ENCODE measurements at regions not wholly inside any gene's neighbourhood (a gene's known extent, or its start where the extent isn't known, plus 50 kb on each side); places are given as distances from the start of the nearest gene placed in this dataset.
A peak's percentile ranks its signal among the peaks of the same experiment; 100 is the strongest.

DNA sequence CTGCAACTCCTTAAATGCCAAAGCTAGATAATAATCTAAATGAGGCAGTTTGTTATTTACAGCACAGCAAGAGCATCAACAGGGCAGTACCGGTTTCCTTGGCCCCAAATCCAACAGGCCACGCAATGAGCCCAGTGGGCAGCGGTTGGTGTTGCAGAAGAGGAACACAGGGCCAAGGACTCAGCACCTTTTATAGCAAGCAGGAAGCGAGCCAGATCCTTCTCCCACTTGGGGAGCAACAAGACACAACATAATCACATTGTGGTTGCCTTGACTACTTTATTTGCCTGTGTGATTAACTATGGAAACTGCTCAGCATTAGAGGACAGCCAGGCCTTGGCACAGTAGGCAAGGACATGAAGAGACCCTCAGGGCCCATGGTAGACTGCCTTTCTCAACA is 67.1 kb upstream of the HTR2A start:
- CTCF ChIA-PET = interaction anchor here (1.2 kb wide), 1 partner anchor 70 kb away, joined by 3 read pairs; no protein-coding TSS in a partner anchor
- no peak overlapping the region for H3K4me3 Mint-ChIP-seq

DNA sequence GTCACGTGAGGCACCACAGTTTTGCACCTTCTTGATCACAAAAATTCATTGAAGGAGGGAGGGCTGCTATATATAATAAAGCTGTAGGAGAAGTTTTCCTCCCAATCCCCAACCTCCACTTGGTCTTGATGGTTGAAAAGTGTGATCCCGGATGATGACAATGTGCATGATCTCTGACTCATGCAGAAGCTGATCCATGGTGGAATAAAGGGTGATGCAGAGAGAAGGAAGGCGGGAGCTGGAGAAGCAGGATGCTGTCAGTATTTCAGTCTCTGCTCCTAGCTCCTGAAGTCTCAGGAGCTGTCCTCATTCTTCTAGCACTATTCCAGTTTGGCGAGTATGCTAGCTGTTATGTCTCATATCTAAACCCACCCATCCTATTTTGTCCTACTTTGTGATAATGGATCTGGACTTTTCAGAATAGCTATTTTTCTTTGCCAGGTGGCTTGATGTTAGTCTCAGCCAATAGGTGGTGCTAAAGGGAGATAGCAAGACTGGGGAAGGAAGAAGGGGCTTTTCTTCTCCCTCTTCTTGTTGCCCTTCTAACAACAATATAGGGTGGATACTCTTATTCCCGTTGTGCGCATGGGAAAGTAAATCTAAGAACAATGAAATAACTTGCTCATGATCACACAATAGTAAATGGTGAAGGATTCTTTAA is 65.6 kb upstream of the HTR2A start:
- H3K27ac Mint-ChIP-seq = no peak overlapping the region
- DNase-seq (no peak), ATAC-seq (no peak)
- no peaks in the 10 kb centered on the region for H3K36me3 Mint-ChIP-seq (ENCODE audit: low read depth)
- POLR2A ChIA-PET = interaction anchor here (1.6 kb wide), 1 partner anchor 10 kb away, joined by 7 read pairs; no protein-coding TSS in a partner anchor
- CTCF ChIA-PET = interaction anchor here (0.7 to 1.5 kb wide), 6 partner anchors 10 to 68 kb away, joined by 3 to 5 read pairs (median 3); no protein-coding TSS in a partner anchor
- H3K9me3 Mint-ChIP-seq = no peaks in the 10 kb centered on the region
- no peak overlapping the region for H3K4me3 Mint-ChIP-seq
- TF ChIP-seq, protein P1, sequence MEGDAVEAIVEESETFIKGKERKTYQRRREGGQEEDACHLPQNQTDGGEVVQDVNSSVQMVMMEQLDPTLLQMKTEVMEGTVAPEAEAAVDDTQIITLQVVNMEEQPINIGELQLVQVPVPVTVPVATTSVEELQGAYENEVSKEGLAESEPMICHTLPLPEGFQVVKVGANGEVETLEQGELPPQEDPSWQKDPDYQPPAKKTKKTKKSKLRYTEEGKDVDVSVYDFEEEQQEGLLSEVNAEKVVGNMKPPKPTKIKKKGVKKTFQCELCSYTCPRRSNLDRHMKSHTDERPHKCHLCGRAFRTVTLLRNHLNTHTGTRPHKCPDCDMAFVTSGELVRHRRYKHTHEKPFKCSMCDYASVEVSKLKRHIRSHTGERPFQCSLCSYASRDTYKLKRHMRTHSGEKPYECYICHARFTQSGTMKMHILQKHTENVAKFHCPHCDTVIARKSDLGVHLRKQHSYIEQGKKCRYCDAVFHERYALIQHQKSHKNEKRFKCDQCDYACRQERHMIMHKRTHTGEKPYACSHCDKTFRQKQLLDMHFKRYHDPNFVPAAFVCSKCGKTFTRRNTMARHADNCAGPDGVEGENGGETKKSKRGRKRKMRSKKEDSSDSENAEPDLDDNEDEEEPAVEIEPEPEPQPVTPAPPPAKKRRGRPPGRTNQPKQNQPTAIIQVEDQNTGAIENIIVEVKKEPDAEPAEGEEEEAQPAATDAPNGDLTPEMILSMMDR (IDR thresholded peaks at IDR 0.05) = no peak
- peaks cover 3% of the 10 kb centered on the region for H3K27me3 Mint-ChIP-seq
- no peaks in the 10 kb centered on the region for H3K4me1 Mint-ChIP-seq (ENCODE audit: low read depth)
- intact Hi-C loops (cut with micrococcal nuclease) = no loop called here

More for the DNA sequence above, 67.1 kb upstream of the HTR2A start:
- TF ChIP-seq, protein P1 (IDR thresholded peaks at IDR 0.05) = no peak
- intact Hi-C loops (cut with micrococcal nuclease) = no loop called here
- Mint-ChIP-seq H3K27me3 (peaks cover 3% of the 10 kb centered on the region), H3K36me3 (ENCODE audit: low read depth) (no peaks in the 10 kb centered on the region), H3K27ac (no peak overlapping the region), H3K9me3 (no peaks in the 10 kb centered on the region), H3K4me1 (ENCODE audit: low read depth) (no peaks in the 10 kb centered on the region)
- ATAC-seq (no peak), DNase-seq (no peak)
- POLR2A ChIA-PET = no interaction called here

DNA sequence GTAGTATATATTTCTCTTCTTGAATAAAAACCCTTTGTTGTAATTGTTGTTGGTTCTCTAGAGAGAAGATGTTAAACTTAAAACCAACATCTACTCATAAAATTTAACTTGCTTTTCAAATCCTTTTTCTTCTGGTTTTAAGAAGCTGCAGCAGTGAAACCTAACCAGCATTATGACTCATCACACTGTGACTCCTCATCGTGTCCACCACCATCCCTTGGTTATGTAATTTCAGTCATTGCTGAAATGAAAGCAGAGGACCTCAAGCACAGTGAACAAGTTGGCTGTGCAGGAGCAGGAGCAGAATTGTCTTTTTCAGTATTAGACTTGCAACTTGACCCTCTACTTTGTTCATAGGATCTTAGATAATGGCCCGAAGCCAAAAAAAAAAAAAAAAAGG is 64.9 kb upstream of the HTR2A start:
- TF ChIP-seq, protein P1 (IDR thresholded peaks at IDR 0.05) = no peak
- Mint-ChIP-seq H3K27me3 (peaks cover 3% of the 10 kb centered on the region), H3K9me3 (no peaks in the 10 kb centered on the region), H3K27ac (no peak overlapping the region), H3K36me3 (ENCODE audit: low read depth) (no peaks in the 10 kb centered on the region), H3K4me1 (ENCODE audit: low read depth) (no peaks in the 10 kb centered on the region), H3K4me3 (no peak overlapping the region)
- intact Hi-C loops (cut with micrococcal nuclease) = no loop called here
- DNase-seq (no peak), ATAC-seq (peak; percentile 24)
- ChIA-PET POLR2A (interaction anchor here (1.6 kb wide), 1 partner anchor 9 kb away, joined by 7 read pairs; no protein-coding TSS in a partner anchor), CTCF (interaction anchor here (1.1 to 1.5 kb wide), 2 partner anchors 11 to 65 kb away, joined by 3 read pairs; no protein-coding TSS in a partner anchor)

DNA sequence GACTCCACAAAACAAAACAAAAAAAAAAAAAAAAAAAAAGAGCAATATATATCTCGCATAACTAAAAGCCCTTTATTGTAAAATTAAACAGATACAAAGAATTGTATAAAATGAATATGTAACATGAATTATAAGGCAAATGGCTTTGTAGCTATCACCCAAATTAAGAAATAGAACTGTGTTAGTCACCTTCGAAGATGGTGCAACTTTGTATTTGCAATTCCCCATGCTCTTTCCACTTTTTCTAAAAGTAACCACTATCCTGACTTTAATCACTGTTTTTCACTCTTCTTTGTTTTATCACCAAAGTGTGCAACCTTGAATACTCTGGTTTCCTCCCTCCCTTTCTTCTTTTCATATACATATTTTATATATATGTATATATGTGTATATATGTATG is 57.1 kb upstream of the HTR2A start:
- ChIA-PET POLR2A (no interaction called here), CTCF (no interaction called here)
- Mint-ChIP-seq H3K27ac (no peak overlapping the region), H3K36me3 (ENCODE audit: low read depth) (no peaks in the 10 kb centered on the region), H3K4me3 (no peak overlapping the region), H3K9me3 (no peaks in the 10 kb centered on the region), H3K27me3 (no peaks in the 10 kb centered on the region), H3K4me1 (ENCODE audit: low read depth) (no peaks in the 10 kb centered on the region)
- TF ChIP-seq, protein P1 (IDR thresholded peaks at IDR 0.05) = no peak
- DNase-seq = no peak
- intact Hi-C loops (cut with micrococcal nuclease) = no loop called here
- ATAC-seq = no peak

DNA sequence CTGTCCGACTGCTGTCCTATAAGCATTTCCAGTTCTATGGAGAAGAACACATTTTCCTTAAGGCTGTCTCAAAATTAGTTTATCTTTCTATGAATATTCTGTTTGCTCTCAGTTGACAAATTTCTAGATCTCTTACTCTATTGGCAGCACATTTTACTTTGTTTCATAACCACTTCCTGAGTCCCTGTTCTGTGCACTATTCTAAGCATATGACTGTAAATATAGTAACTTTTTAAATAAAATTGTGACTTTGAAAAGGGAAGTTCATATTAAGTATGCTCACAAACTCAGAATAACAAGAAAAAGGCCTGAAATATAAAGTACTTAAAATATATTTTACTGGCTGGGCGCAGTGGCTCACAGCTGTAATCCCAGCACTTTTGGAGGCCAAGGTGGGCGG is 56.5 kb upstream of the HTR2A start:
- TF ChIP-seq, protein P1 (IDR thresholded peaks at IDR 0.05) = no peak
- intact Hi-C loops (cut with micrococcal nuclease) = no loop called here
- ATAC-seq (no peak), DNase-seq (no peak)
- no peak overlapping the region for H3K27ac Mint-ChIP-seq
- ChIA-PET POLR2A (interaction anchor here (1.1 kb wide), 1 partner anchor 8 kb away, joined by 7 read pairs; no protein-coding TSS in a partner anchor), CTCF (no interaction called here)
- H3K36me3 Mint-ChIP-seq (ENCODE audit: low read depth) = no peaks in the 10 kb centered on the region
- H3K27me3 Mint-ChIP-seq = no peaks in the 10 kb centered on the region
- H3K4me3 Mint-ChIP-seq = no peak overlapping the region
- no peaks in the 10 kb centered on the region for H3K4me1 Mint-ChIP-seq (ENCODE audit: low read depth)
- no peaks in the 10 kb centered on the region for H3K9me3 Mint-ChIP-seq
